Adipocyte (in vitro differentiated cells): ENCODE measurements at regions not wholly inside any gene's neighbourhood (a gene's known extent, or its start where the extent isn't known, plus 50 kb on each side); places are given as distances from the start of the nearest gene placed in this dataset.
A peak's percentile ranks its signal among the peaks of the same experiment; 100 is the strongest.

Experiments
- DNase-seq: peaks from one replicate; pipeline ENCODE4 v3.0.0-alpha.2; 2015; ENCODE audit warnings: low read depth
- H3K27me3 ChIP-seq: replicated peaks from 2 replicates; pipeline ENCODE4 v1.7.0; 2013; ENCODE audit warnings: mild to moderate bottlenecking, low read length, moderate library complexity; ENCODE audit not compliant: control insufficient read depth, insufficient read depth
- H3K36me3 ChIP-seq: 2 replicates; pipeline ENCODE4 v1.7.0; 2013; ENCODE audit warnings: low read length, mild to moderate bottlenecking, moderate library complexity; ENCODE audit not compliant: control insufficient read depth, insufficient read depth, severe bottlenecking
- H3K4me1 ChIP-seq: 2 replicates; pipeline ENCODE4 v1.7.0; 2013; ENCODE audit warnings: mild to moderate bottlenecking, low read length, moderate library complexity; ENCODE audit not compliant: control insufficient read depth, insufficient read depth
- H3K4me3 ChIP-seq: 2 replicates; pipeline ENCODE4 v1.7.0; 2013; ENCODE audit warnings: mild to moderate bottlenecking, low read length, moderate library complexity
- H3K9ac ChIP-seq: 2 replicates; pipeline ENCODE4 v1.7.0; 2013; ENCODE audit warnings: mild to moderate bottlenecking, low read length, moderate library complexity
- H3K9me3 ChIP-seq: 2 replicates; pipeline ENCODE4 v1.7.0; 2013; ENCODE audit warnings: mild to moderate bottlenecking, low read length, moderate library complexity; ENCODE audit not compliant: control insufficient read depth

GRCh38 chr10:92747066-92747465 lies 57.3 kb downstream of the HHEX start:
- no peak for DNase-seq
- H3K9ac ChIP-seq, result no peak overlapping the region
- no peak overlapping the region for H3K4me3 ChIP-seq
- H3K9me3 ChIP-seq, result no peaks in the 10 kb centered on the region
- H3K4me1 ChIP-seq, result peaks cover 11% of the 10 kb centered on the region
- H3K36me3 ChIP-seq, result no peaks in the 10 kb centered on the region
- peaks cover 13% of the 10 kb centered on the region for H3K27me3 ChIP-seq

DNA sequence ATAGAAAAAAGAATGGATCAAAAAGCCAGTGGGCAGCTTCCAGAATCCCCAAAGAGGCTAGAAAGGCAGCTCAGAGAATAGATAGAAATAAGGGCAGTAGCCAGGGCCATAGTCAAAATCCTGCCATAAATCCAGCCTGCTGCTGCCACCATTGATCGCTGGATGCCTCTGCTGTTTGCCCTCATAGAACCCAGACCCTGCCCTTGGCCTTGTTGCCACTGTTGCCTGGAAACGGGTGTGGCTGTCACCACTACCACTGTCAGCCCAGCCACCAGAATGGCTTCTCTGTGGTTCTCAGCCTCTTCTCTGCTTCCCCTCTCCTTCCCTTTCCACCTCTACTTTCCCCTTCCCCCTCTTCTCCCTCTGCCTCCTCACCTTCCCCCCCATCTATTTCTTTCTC lies 57.8 kb downstream of the HHEX start:
- Histone ChIP-seq H3K27me3 (peaks cover 13% of the 10 kb centered on the region), H3K9me3 (no peaks in the 10 kb centered on the region), H3K4me1 (peaks cover 11% of the 10 kb centered on the region), H3K9ac (no peak overlapping the region), H3K4me3 (no peak overlapping the region), H3K36me3 (no peaks in the 10 kb centered on the region)
- DNase-seq, result no peak

- H3K9ac ChIP-seq, result no peak overlapping the region
- H3K27me3 ChIP-seq, result peaks cover 8% of the 10 kb centered on the region
- peaks cover 11% of the 10 kb centered on the region for H3K4me1 ChIP-seq
- H3K4me3 ChIP-seq, result no peak overlapping the region
- H3K9me3 ChIP-seq, result no peaks in the 10 kb centered on the region
- peak; percentile 77 for DNase-seq
- H3K36me3 ChIP-seq, result no peaks in the 10 kb centered on the region
These were observed 61.2 kb downstream of the HHEX start for GRCh38 chr10:92750791-92751533.

DNA sequence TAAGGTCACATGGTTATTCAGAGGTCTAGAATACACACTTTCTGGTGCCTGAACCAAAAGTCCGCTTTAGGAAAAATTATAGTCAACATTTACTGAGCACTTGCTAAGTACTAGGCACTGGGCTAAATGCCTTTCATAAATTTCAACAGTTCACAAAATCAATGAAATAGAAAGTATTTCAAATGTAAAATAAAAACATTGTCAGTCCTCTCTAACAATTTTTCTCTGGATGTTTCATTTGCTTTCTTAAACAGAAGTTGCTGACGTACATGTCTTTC lies 61.7 kb downstream of the HHEX start:
- no peaks in the 10 kb centered on the region for H3K36me3 ChIP-seq
- no peak for DNase-seq
- H3K9me3 ChIP-seq, result no peaks in the 10 kb centered on the region
- peaks cover 13% of the 10 kb centered on the region for H3K4me1 ChIP-seq
- H3K9ac ChIP-seq, result no peak overlapping the region
- no peak overlapping the region for H3K4me3 ChIP-seq
- peaks cover 8% of the 10 kb centered on the region for H3K27me3 ChIP-seq

DNA sequence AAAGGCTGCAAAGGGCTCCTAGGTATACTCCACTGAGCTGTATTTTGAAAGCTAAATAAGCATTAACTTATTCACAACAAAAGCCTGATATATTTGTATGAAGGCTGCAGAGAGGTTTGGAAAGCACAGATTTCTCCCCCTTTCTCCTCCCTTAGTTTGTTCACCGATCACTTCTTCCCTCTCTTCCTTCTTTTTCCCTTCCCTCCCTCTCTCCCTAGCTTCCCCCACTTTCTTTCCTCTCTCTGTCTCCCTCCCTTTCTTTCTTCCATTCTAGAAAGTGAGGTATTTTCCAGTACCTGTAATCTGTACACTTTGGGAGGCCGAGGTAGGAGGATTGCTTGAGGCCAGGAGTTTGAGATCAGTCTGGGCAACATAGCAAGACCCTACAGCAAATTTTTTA lies 62.1 kb downstream of the HHEX start:
- Histone ChIP-seq H3K4me3 (no peak overlapping the region), H3K9ac (no peak overlapping the region), H3K9me3 (no peaks in the 10 kb centered on the region), H3K27me3 (peaks cover 8% of the 10 kb centered on the region), H3K36me3 (no peaks in the 10 kb centered on the region), H3K4me1 (peaks cover 17% of the 10 kb centered on the region)
- no peak for DNase-seq

- Histone ChIP-seq H3K4me1 (peaks cover 27% of the 10 kb centered on the region), H3K9ac (no peak overlapping the region), H3K27me3 (no peaks in the 10 kb centered on the region), H3K36me3 (no peaks in the 10 kb centered on the region), H3K9me3 (no peaks in the 10 kb centered on the region), H3K4me3 (no peak overlapping the region)
- no peak for DNase-seq
These were observed 64.1 kb downstream of the HHEX start for GRCh38 chr10:92753865-92754264.

DNA sequence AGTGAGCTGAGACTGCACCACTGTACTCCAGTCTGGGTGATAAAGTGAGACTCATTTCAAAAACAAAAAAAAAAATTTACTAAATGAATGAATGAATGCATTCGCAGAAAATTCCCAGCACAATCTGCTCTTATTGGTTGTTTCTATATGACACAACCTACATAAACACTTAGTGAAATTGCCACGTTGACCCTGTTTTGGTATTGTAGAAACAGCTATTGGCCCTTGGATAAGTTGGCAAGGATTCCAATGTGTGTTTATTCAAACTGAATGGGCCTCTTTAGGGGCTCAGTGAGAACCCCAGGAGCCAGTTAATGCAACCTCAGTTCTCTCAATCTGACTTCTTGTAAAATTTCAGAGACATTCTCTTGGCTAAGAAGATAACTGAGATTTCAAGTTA lies 66.0 kb downstream of the HHEX start:
- no peak for DNase-seq
- Histone ChIP-seq H3K36me3 (no peaks in the 10 kb centered on the region), H3K27me3 (no peaks in the 10 kb centered on the region), H3K4me1 (peaks cover 23% of the 10 kb centered on the region), H3K9me3 (no peaks in the 10 kb centered on the region), H3K9ac (no peak overlapping the region), H3K4me3 (no peak overlapping the region)

GRCh38 chr10:92756201-92757065 lies 66.7 kb downstream of the HHEX start:
- Histone ChIP-seq H3K9ac (no peak overlapping the region), H3K4me1 (peaks cover 17% of the 10 kb centered on the region), H3K4me3 (peak overlapping the region; percentile 21), H3K27me3 (no peaks in the 10 kb centered on the region), H3K36me3 (no peaks in the 10 kb centered on the region), H3K9me3 (no peaks in the 10 kb centered on the region)
- no peak for DNase-seq

GRCh38 chr10:92757066-92757710 lies 67.4 kb downstream of the HHEX start:
- H3K9me3 ChIP-seq, result no peaks in the 10 kb centered on the region
- H3K4me3 ChIP-seq, result peak overlapping the region; percentile 21
- H3K36me3 ChIP-seq, result no peaks in the 10 kb centered on the region
- no peaks in the 10 kb centered on the region for H3K27me3 ChIP-seq
- peak; percentile 95 for DNase-seq
- peaks cover 17% of the 10 kb centered on the region for H3K4me1 ChIP-seq
- H3K9ac ChIP-seq, result no peak overlapping the region

DNA sequence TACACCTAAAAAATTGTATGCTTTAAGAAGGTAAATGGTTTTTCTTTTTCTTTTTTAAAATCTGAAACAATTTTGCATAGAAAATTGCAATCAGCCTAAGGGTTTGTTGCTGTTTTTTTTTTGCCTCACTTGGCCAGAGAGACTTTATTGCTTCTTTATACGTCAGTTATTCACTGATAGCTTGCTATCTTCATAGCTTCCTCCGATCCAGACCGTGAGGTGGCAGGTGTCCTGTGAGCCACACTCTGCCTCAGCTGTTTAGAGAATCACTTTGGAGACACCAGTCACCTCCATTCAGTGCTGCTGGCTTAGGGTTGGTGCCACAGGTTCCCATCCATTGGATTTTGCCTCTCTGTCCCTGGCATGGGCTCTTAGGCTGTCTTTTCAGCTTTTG lies 68.0 kb downstream of the HHEX start:
- Histone ChIP-seq H3K4me3 (no peak overlapping the region), H3K36me3 (no peaks in the 10 kb centered on the region), H3K9me3 (no peaks in the 10 kb centered on the region), H3K4me1 (peaks cover 17% of the 10 kb centered on the region), H3K9ac (no peak overlapping the region), H3K27me3 (no peaks in the 10 kb centered on the region)
- no peak for DNase-seq

DNA sequence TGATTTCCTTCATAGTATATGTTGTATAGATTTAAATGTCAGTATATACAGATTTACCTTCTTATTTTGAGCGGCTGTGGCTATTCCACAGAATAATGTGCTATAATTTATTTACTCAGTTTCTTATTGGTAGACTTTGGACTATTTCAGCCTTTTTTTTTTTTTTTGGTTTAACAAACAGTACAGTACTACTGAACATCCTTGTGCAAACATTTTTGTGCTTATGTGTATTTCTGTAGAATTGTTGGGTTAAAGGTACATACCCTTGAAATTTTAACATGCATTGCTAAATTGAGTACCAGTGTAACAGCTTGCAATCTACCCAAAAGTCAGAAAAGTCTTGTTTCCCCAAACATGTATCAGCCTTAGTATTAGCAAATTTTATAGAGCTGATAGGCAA lies 68.8 kb downstream of the HHEX start:
- peaks cover 17% of the 10 kb centered on the region for H3K4me1 ChIP-seq
- H3K4me3 ChIP-seq, result no peak overlapping the region
- no peaks in the 10 kb centered on the region for H3K9me3 ChIP-seq
- H3K36me3 ChIP-seq, result no peaks in the 10 kb centered on the region
- H3K27me3 ChIP-seq, result no peaks in the 10 kb centered on the region
- no peak overlapping the region for H3K9ac ChIP-seq
- DNase-seq, result no peak
